BJ (cell line): ENCODE measurements at regions not wholly inside any gene's neighbourhood (a gene's known extent, or its start where the extent isn't known, plus 50 kb on each side); places are given as distances from the start of the nearest gene placed in this dataset.
A peak's percentile ranks its signal among the peaks of the same experiment; 100 is the strongest.

Experiments
- CTCF ChIA-PET: fragments of 350-600 bp; formaldehyde crosslinking; extraction: SDS; loops from one replicate; lab custom pipeline; 2021; ENCODE audit warnings: antibody characterized with exemption, inconsistent platforms; lab: Yijun Ruan, JAX
- POLR2A ChIA-PET: fragments of 300-600 bp; sonication (Branson Sonifier 250); formaldehyde crosslinking; extraction: SDS; loops from one replicate; lab custom pipeline; 2021; ENCODE audit warnings: antibody characterized with exemption; lab: Charles Lee
- DNase-seq: peaks from one replicate; pipeline ENCODE4 v3.0.0-alpha.2; 2011; ENCODE audit warnings: low read depth
- H3K27me3 ChIP-seq: 2 replicates; pipeline ENCODE4 v1.6.0; 2011; ENCODE audit warnings: low read length; ENCODE audit not compliant: control insufficient read depth, insufficient read depth
- H3K36me3 ChIP-seq: 2 replicates; pipeline ENCODE4 v1.5.1; 2011; ENCODE audit warnings: low read length; ENCODE audit not compliant: control insufficient read depth, insufficient read depth
- H3K4me3 ChIP-seq: 2 replicates; pipeline ENCODE4 v1.5.1; 2011; ENCODE audit warnings: low read depth, mild to moderate bottlenecking, control low read depth, low read length
- TF ChIP-seq, protein P1 (sequence below): IDR thresholded peaks from 2 replicates; pipeline ENCODE4 v1.5.1; 2011; ENCODE audit warnings: low read depth, mild to moderate bottlenecking, control low read depth, inconsistent platforms, low read length, moderate library complexity; ENCODE audit not compliant: insufficient read depth

GRCh38 chr6:145147981-145148749 lies 587.2 kb downstream of the EPM2A start:
- TF ChIP-seq, protein P1, sequence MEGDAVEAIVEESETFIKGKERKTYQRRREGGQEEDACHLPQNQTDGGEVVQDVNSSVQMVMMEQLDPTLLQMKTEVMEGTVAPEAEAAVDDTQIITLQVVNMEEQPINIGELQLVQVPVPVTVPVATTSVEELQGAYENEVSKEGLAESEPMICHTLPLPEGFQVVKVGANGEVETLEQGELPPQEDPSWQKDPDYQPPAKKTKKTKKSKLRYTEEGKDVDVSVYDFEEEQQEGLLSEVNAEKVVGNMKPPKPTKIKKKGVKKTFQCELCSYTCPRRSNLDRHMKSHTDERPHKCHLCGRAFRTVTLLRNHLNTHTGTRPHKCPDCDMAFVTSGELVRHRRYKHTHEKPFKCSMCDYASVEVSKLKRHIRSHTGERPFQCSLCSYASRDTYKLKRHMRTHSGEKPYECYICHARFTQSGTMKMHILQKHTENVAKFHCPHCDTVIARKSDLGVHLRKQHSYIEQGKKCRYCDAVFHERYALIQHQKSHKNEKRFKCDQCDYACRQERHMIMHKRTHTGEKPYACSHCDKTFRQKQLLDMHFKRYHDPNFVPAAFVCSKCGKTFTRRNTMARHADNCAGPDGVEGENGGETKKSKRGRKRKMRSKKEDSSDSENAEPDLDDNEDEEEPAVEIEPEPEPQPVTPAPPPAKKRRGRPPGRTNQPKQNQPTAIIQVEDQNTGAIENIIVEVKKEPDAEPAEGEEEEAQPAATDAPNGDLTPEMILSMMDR = no peak
- Histone ChIP-seq H3K4me3 (no peak overlapping the region), H3K36me3 (no peaks in the 10 kb centered on the region), H3K27me3 (no peaks in the 10 kb centered on the region)
- CTCF ChIA-PET = interaction anchor here (1.9 kb wide), 1 partner anchor 485 kb away, joined by 4 read pairs; no protein-coding TSS in a partner anchor
- DNase-seq = peak; percentile 58
- POLR2A ChIA-PET = no interaction called here

GRCh38 chr6:145148776-145149175 lies 586.5 kb downstream of the EPM2A start:
- H3K27me3 ChIP-seq = no peaks in the 10 kb centered on the region
- TF ChIP-seq, protein P1 = no peak
- ChIA-PET CTCF (interaction anchor here (1.9 kb wide), 1 partner anchor 485 kb away, joined by 4 read pairs; no protein-coding TSS in a partner anchor), POLR2A (no interaction called here)
- no peak for DNase-seq
- H3K4me3 ChIP-seq = no peak overlapping the region
- H3K36me3 ChIP-seq = no peaks in the 10 kb centered on the region

DNA sequence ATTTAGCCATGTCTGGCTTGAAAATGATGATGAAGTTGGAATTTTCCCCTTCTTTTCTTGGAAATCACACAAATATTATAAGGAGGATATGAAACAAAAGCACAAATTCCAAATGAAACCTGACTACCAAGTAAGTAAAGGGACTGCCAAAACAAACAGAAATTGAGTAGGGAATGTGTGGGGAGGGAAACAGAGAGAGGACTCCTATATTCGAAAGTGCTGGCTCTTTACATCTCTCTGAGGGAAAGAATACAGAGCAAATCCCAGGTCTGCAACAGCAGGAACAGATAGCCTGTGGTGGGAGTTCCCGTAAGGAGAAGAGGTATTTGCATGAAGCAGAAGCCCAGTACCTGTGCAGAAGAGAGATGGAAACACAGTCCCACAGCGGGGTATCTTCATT lies 583.7 kb downstream of the EPM2A start:
- DNase-seq = no peak
- Histone ChIP-seq H3K4me3 (no peak overlapping the region), H3K36me3 (no peaks in the 10 kb centered on the region), H3K27me3 (no peaks in the 10 kb centered on the region)
- ChIA-PET CTCF (interaction anchor here (0.6 kb wide), 1 partner anchor 61 kb away, joined by 3 read pairs; no protein-coding TSS in a partner anchor), POLR2A (no interaction called here)
- TF ChIP-seq, protein P1 = no peak

DNA sequence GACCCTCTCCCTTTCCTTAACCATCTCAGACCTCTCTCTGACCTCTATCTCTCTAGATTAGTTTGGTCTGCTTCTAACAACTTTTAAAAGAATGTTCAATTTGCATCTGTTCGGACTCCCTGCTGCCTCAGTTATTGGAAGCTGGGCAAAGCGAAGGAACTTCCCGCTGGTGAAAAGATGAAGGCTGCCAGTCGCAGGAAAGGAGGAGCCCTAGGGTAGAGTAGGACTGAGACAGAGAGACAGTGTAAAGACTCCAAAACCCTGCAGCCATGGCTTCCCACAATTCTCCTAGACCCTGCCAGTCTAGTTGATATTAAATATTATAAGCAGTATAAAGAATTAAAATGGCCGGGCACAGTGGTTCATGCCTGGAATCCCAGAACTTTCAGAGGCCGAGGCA lies 581.8 kb downstream of the EPM2A start:
- CTCF ChIA-PET = no interaction called here
- TF ChIP-seq, protein P1 = no peak
- no peaks in the 10 kb centered on the region for H3K36me3 ChIP-seq
- no peak overlapping the region for H3K4me3 ChIP-seq
- POLR2A ChIA-PET = no interaction called here
- no peaks in the 10 kb centered on the region for H3K27me3 ChIP-seq
- DNase-seq = no peak

- DNase-seq = no peak
- Histone ChIP-seq H3K27me3 (no peaks in the 10 kb centered on the region), H3K4me3 (no peak overlapping the region), H3K36me3 (no peaks in the 10 kb centered on the region)
- ChIA-PET POLR2A (no interaction called here), CTCF (no interaction called here)
- TF ChIP-seq, protein P1 = no peak
Measured at GRCh38 chr6:145155411-145155810, 579.9 kb downstream of the EPM2A start.
